GM12878 (cell line): ENCODE measurements at regions not wholly inside any gene's neighbourhood (a gene's known extent, or its start where the extent isn't known, plus 50 kb on each side); places are given as distances from the start of the nearest gene placed in this dataset.

Experiments
- EED ChIP-seq: sonication (generic); IDR thresholded peaks from 2 replicates; pipeline ENCODE4 v1.6.1; 2016; ENCODE audit warnings: antibody characterized with exemption, low read depth
- JUNB ChIP-seq: IDR thresholded peaks from 2 replicates; pipeline ENCODE4 v1.6.1; 2016; ENCODE audit warnings: antibody characterized with exemption, mild to moderate bottlenecking
- TARDBP ChIP-seq: IDR thresholded peaks from 2 replicates; pipeline ENCODE4 v1.6.1; 2016; ENCODE audit warnings: borderline replicate concordance
- USF2 ChIP-seq: IDR thresholded peaks from 2 replicates; pipeline ENCODE4 v1.6.1; 2011; ENCODE audit warnings: low read depth, low read length, improper control_type of control experiment, borderline replicate concordance

GRCh38 chr3:70853161-70853944, 540.9 kb upstream of the MDFIC2 start:
- TF ChIP-seq JUNB (no peak), USF2 (no peak), TARDBP (no peak), EED (no peak)
